KOPT-K1 (cell line): ENCODE measurements at regions not wholly inside any gene's neighbourhood (a gene's known extent, or its start where the extent isn't known, plus 50 kb on each side); places are given as distances from the start of the nearest gene placed in this dataset.

Experiments used
- H3K27ac ChIP-seq: fragments of 200-600 bp; sonication (generic); 2 replicates; pipeline ENCODE4 v1.5.1; 2016; ENCODE audit warnings: antibody characterized with exemption, mild to moderate bottlenecking, low read depth, low read length; ENCODE audit not compliant: poor library complexity, severe bottlenecking
- H3K36me3 ChIP-seq: fragments of 200-600 bp; sonication (generic); 2 replicates; pipeline ENCODE4 v1.5.1; 2017; ENCODE audit warnings: antibody characterized with exemption, mild to moderate bottlenecking, low read length, moderate library complexity; ENCODE audit not compliant: insufficient read depth
- H3K9me3 ChIP-seq: fragments of 200-600 bp; sonication (generic); 2 replicates; pipeline ENCODE4 v1.5.1; 2017; ENCODE audit warnings: antibody characterized with exemption, low read length, mild to moderate bottlenecking; ENCODE audit not compliant: insufficient read depth, poor library complexity, severe bottlenecking

DNA sequence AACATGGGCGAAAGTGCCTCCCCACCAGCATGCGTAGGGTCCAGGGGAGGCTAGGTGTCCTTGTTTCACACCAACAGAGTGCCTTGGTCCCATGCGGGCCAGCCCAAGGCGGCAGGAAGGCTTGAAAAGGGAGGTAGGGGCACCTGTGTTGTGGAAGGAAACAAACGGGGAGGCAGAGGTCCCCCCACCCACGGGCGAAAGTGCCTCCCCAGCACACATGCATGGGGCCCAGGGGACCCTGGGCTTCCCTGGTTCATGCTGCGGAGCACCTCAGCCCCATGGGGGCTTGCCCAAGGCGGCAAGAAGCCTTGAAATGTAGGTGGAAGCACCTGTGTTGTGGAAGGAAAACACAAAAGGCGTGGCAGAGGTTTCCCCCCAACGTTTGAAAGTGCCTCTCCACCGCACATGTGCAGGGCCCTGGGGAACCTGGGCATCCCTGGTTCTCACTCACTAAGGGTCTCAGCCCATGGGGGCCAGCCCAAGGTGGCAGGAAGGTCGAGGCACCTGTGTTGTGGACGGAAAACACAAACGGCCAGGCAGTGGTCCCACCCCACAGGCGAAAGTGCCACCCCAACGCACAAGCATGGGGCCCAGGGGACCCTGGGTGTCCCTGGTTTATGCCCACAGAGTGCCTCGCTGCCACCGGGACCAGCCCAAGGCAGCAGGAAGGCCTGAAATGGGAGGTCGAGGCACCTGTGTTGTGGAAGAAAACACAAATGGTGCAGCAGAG, 374.7 kb downstream of the ALG10 start:
- no peaks in the 10 kb centered on the region for H3K36me3 ChIP-seq
- H3K9me3 ChIP-seq = peaks cover 90% of the 10 kb centered on the region
- no peak overlapping the region for H3K27ac ChIP-seq

DNA sequence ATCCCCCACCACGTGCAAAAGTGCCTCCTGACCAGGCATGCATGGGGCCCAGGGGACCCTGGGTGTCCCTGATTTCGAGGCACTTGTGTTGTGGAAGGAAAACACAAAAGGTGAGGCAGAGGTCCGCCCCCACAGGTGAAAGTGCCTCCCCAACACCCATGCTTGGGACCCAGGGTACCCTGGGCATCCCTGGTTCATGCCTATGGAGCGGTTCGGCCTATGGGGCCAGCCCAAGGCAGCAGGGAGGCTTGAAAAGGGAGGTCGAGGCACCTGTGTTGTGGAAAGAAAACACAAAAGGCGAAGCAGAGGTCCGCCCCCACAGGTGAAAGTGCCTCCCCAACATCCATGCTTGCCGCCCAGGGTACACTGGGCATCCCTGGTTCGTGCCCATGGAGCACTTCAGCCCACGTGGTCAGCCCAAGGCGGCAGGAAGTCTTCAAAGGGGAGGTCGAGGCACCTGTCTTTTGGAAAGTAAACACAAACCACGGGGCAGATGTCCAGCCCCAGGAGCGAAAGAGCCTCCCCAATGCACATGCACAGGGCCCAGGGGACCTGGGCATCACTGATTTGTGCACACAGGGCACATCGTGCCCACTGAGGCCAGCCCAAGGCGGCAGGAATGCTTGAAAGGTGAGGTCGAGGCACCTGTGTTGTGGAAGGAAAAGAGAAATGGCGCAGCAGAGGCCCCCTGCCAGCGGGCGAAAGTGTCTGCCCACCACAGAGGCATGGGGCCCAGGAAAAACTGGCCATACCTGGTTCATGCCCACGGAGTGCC, 375.5 kb downstream of the ALG10 start:
- Histone ChIP-seq H3K36me3 (no peaks in the 10 kb centered on the region), H3K9me3 (peaks cover 90% of the 10 kb centered on the region), H3K27ac (no peak overlapping the region)

DNA sequence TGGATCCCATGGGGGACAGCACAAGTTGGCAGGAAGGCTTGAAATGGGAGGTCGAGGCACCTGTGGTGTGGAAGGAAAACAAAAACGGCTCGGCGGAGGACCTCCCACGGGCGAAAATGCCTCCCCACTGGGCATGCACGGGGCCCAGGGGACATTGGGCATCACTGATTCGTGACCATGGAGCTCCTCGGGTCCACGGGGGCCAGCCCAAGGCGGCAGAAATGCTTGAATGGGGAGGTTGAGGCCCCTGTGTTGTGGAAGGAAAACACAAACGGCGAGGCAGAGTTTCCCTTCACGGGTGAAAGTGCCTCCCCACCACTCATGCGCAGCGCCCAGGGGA, 376.0 kb downstream of the ALG10 start:
- Histone ChIP-seq H3K9me3 (peaks cover 90% of the 10 kb centered on the region), H3K27ac (no peak overlapping the region), H3K36me3 (no peaks in the 10 kb centered on the region)

DNA sequence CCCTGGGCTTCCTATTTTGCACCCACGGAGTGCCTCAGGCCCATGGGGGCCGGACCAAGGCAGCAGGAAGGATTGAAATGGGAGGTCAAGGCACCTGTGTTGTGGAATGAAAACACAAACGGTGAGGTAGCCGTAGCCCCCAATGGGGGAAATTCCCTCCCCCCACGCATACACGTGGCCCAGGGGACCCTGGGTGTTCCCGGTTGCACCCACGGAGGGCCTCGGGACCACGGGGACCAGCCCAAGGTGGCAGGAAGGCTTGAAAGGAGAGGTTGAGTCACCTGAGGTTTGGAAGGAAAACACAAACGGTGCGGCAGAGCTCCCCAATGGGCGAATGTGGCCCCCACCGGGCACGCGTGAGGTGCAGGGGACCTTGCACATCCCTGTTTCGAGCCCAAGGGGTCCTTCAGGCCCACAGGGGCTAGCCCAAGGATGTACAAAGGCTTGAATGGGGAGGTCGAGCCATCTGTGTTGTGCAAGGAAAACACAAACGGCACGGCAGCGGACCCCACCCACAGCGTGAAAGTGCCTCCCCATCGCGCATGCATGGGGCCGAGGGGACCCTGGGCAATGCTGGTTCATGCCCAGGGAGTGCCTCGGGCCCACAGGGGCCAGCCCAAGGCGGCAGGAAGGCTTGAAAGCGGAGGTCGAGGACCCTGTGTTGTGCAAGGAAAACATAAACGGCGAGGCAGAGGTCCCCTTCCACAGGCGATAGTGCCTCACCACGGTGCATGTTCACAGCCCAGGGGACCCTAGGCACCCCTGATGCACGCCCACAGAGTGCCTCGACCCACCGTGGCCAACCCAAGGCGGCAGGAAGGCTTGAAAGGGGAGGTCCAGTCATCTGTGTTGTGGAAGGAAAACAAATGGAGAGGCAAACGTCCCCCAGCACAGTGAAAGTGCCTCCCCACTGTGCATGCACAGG, 376.7 kb downstream of the ALG10 start:
- Histone ChIP-seq H3K36me3 (no peaks in the 10 kb centered on the region), H3K27ac (no peak overlapping the region), H3K9me3 (peaks cover 90% of the 10 kb centered on the region)

DNA sequence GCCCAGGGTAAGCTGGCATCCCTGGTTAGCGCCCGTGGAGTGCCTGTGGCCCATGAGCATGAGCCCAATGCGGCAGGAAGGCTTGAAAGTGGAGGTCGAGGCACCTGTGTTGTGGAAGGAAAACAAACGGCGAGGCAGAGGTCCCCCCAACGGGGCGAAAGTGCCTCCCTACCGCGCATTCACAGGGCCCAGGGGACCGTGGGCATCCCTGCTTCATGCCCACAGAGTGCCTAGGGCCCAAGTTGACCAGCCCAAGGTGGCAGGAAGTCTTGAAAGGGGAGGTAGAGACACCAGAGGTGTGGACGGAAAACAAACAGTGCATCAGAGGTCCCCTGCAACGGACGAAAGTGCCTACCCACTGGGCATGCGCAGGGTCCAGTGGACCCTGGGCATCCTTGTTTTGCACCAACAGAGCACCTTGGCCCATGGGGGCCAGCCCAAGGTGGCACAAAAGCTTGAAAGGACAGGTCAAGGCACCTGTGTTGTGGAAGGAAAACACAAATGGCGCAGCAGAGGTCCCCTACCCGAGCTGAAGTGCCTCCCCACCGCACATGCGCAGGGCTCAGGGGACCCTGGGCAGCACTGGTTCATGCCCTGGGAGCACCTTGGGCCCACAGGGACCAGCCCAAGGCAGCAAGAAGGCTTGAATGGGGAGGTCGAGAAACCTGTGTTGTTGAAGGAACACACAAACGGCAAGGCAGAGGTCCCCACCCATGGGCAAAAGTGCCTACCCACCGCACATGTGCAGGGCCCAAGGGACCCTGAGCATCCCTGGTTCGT, 377.5 kb downstream of the ALG10 start:
- Histone ChIP-seq H3K27ac (no peak overlapping the region), H3K9me3 (peaks cover 90% of the 10 kb centered on the region), H3K36me3 (no peaks in the 10 kb centered on the region)

DNA sequence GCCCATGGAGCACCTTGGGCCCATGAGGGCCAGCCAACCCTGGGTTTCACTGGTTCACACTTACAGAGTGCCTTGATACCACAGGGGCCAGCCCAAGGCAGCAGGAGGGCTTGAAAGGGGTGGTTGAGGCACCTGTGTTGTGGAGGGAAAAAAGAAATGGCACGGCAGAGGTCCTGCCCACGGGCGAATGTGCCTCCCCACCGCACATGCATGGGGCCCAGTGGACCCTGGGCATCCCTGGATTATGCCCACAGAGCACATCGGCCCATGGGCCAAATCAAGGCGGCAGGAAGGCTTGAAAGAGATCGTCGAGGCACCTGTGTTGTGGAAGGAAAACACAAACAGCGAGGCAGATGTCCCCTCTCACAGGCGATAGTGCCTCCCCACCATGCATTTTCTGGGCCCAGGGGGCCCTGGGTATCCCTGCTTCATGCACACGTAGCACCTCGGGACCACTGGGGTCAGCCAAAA, 378.1 kb downstream of the ALG10 start:
- H3K36me3 ChIP-seq = no peaks in the 10 kb centered on the region
- H3K9me3 ChIP-seq = peaks cover 88% of the 10 kb centered on the region
- H3K27ac ChIP-seq = no peak overlapping the region

DNA sequence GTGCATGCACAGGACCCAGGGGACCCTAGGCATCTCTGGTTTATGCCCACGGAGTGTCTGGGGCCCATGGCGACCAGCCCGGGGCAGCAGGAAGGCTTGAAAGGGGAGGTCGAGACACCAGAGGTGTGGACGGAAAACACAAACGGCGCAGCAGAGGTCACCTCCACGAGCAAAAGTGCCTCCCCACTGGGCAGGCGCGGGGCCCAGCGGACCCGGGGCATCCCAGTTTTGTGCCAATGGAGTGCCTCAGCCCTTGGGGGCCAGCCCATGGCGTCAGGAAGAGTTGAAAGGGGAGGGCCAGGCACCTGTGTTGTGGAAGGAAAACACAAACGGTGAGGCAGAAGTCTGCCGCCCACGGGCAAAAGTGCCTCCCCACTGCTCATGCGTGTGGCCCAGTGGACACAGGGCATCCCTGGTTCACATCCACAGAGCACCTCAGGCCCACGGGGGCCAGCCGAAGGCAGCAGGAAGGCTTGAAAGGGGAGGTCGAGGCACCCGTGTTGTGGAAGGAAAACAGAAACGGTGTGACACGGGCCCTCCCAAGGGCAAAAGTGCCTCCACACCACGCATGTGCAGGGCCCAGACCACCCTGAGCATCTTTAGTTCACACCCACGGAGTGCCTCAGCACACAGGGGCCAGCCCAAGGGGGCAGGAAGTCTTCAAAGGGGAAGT, 378.8 kb downstream of the ALG10 start:
- Histone ChIP-seq H3K9me3 (peaks cover 88% of the 10 kb centered on the region), H3K27ac (no peak overlapping the region), H3K36me3 (no peaks in the 10 kb centered on the region)

DNA sequence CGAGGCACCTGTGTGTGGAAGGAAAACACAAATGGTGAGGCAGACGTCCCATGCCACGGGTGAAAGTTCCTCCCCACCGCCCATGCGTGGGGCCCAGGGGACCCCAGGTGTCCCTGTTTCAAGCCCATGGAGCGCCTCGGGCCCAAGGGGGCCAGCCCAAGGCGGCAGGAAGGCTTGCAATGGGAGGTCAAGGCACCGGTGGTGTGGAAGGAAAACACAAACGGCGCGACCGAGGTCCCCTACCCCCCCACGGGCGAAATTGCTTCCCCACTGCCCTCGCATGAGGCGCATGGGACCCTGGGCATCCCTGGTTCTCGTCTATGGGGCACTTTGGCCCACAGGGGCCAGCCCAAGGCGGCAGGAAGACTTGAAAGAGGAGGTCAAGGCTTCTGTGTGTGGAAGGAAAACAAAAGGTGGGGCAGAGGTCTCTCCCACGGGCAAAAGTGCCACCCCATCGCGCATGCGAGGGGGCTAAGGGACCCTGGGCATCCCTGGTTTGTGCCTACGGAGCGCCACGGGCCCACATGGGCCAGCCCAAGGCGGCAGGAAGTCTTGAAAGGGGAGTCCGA, 379.4 kb downstream of the ALG10 start:
- Histone ChIP-seq H3K9me3 (peaks cover 88% of the 10 kb centered on the region), H3K27ac (no peak overlapping the region), H3K36me3 (no peaks in the 10 kb centered on the region)

DNA sequence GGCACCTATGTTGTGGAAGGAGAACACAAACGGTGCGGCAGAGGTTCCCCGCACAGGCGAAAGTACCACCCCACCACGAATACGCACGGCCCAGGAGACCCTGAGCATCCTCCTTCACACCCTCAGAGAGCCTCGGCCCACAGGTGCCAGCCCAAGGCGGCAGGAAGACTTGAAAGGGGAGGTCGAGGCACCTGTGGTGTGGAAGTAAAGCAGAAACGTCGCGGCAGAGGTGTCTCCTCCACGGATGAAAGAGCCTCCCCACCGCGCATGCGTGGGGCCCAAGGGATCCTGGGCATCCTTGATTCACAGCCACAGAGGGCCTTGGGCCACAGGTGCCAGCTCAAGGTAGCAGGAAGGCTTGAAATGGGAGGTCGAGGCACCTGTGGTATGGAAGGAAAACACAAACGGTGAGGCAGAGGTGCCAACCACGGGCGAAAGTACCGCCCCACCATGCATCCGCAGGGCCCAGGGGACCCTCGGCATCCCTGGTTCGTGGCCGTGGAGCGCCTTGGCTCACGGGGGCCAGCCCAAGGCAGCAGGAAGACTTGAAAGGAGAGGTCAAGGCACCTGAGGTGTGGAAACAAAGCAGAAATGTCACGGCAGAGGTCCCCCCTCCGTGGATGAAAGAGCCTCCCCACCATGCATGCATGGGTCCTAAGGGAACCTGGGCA, 380.1 kb downstream of the ALG10 start:
- no peak overlapping the region for H3K27ac ChIP-seq
- H3K36me3 ChIP-seq = no peaks in the 10 kb centered on the region
- peaks cover 88% of the 10 kb centered on the region for H3K9me3 ChIP-seq

DNA sequence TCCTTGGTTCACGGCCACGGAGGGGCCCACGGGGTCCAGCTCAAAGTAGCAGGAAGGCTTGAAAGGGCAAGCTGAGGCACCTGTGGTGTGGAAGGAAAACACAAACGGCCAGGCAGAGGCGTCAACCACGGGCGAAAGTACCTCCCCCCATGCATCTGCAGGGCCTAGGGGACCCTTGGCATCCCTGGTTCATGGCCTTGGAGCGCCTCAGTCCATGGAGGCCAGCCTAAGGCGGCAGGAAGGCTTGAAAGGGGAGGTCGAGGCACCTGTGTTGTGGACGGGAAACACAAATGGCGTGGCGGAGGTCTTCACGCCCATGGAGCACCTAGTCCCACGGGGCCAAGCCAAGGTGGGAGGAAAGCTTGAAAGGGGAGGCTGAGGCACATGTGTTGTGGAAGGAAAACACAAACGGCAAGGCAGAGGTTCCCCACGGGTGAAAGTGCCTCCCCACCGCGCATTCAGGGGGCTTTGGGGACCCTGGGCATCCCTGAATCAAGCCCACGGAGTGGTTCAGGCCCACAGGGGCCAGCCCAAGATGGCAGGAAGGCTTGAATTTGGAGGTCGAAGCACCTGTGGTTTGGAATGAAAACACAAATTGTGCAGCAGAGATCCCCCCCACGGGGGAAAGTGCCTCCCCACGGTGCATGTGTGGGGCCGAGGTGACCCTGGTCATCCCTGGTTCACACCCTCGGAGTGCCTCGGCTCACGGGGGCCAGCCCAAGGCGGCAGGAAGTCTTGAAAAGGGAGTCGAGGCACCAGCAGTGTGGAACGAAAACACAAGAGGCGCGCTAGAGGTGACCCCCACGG, 380.8 kb downstream of the ALG10 start:
- no peak overlapping the region for H3K27ac ChIP-seq
- no peaks in the 10 kb centered on the region for H3K36me3 ChIP-seq
- peaks cover 87% of the 10 kb centered on the region for H3K9me3 ChIP-seq

DNA sequence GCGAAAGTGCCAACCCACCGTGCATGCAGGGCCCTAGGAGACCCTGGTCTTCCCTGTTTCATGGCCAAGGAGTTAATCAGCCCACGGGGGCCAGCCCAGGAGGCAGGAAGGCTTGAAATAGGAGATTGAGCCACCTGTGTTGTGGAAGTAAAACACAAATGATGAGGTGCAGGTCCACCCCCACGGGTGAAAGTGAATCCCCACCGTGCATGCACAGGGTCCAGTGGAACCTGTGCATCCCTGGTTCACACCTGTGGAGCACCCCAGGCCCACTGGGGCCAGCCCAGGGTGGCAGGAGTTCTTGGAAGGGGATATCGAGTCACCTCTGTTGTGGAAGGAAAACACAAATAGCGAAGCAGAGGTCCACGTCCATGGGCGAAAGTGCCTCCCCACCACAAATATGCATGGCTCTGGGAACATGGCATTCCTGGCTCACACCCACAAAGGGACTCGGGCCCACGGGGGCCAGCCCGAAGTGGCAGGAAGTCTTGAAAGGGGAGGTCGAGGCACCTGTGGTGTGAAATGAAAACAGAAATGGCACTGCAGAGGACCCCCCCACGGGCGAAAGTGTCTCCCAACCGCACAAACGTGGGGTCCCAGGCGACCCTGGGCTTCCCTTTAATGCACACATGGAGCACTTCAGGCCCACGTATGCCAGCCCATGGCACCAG, 381.5 kb downstream of the ALG10 start:
- Histone ChIP-seq H3K9me3 (peaks cover 93% of the 10 kb centered on the region), H3K36me3 (no peaks in the 10 kb centered on the region), H3K27ac (no peak overlapping the region)
